ENCODE measurements at regions not wholly inside any gene's neighbourhood (a gene's known extent, or its start where the extent isn't known, plus 50 kb on each side); places are given as distances from the start of the nearest gene placed in this dataset.
A peak's percentile ranks its signal among the peaks of the same experiment; 100 is the strongest.

- TF ChIP-seq CTCF (IDR thresholded peaks at IDR 0.05; ENCODE audit: partially characterized antibody, unreplicated experiment), result no peak
- Mint-ChIP-seq H3K4me1 (ENCODE audit: low read depth, unreplicated experiment) (peaks cover 3% of the 10 kb centered on the region), H3K27me3 (ENCODE audit: unreplicated experiment) (no peaks in the 10 kb centered on the region), H3K36me3 (ENCODE audit: unreplicated experiment) (no peaks in the 10 kb centered on the region), H3K27ac (ENCODE audit: unreplicated experiment) (no peak overlapping the region), H3K4me3 (ENCODE audit: unreplicated experiment) (no peak overlapping the region), H3K9me3 (ENCODE audit: unreplicated experiment) (no peaks in the 10 kb centered on the region)
- DNase-seq, result no peak
Observed at GRCh38 chr14:97262336-97262735, 465.2 kb downstream of the VRK1 start.

- Mint-ChIP-seq H3K27ac (ENCODE audit: unreplicated experiment) (no peak overlapping the region), H3K4me1 (ENCODE audit: low read depth, unreplicated experiment) (peaks cover 7% of the 10 kb centered on the region), H3K9me3 (ENCODE audit: unreplicated experiment) (no peaks in the 10 kb centered on the region), H3K4me3 (ENCODE audit: unreplicated experiment) (no peak overlapping the region), H3K27me3 (ENCODE audit: unreplicated experiment) (no peaks in the 10 kb centered on the region), H3K36me3 (ENCODE audit: unreplicated experiment) (no peaks in the 10 kb centered on the region)
- no peak for DNase-seq
- no peak for TF ChIP-seq CTCF (IDR thresholded peaks at IDR 0.05; ENCODE audit: partially characterized antibody, unreplicated experiment)
Observed at GRCh38 chr14:97264516-97265230, 467.5 kb downstream of the VRK1 start.

GRCh38 chr14:97266653-97267052 lies 469.5 kb downstream of the VRK1 start:
- Mint-ChIP-seq H3K36me3 (ENCODE audit: unreplicated experiment) (no peaks in the 10 kb centered on the region), H3K4me3 (ENCODE audit: unreplicated experiment) (no peak overlapping the region), H3K27ac (ENCODE audit: unreplicated experiment) (peak overlapping the region; percentile 7), H3K9me3 (ENCODE audit: unreplicated experiment) (no peaks in the 10 kb centered on the region), H3K4me1 (ENCODE audit: low read depth, unreplicated experiment) (peaks cover 7% of the 10 kb centered on the region), H3K27me3 (ENCODE audit: unreplicated experiment) (peaks cover under 1% of the 10 kb centered on the region)
- DNase-seq, result no peak
- TF ChIP-seq CTCF (IDR thresholded peaks at IDR 0.05; ENCODE audit: partially characterized antibody, unreplicated experiment), result no peak

GRCh38 chr14:97267509-97267908 lies 470.3 kb downstream of the VRK1 start:
- DNase-seq, result no peak
- Mint-ChIP-seq H3K36me3 (ENCODE audit: unreplicated experiment) (no peaks in the 10 kb centered on the region), H3K4me1 (ENCODE audit: low read depth, unreplicated experiment) (peaks cover 7% of the 10 kb centered on the region), H3K27ac (ENCODE audit: unreplicated experiment) (no peak overlapping the region), H3K9me3 (ENCODE audit: unreplicated experiment) (no peaks in the 10 kb centered on the region), H3K4me3 (ENCODE audit: unreplicated experiment) (no peak overlapping the region), H3K27me3 (ENCODE audit: unreplicated experiment) (peaks cover 2% of the 10 kb centered on the region)
- TF ChIP-seq CTCF (IDR thresholded peaks at IDR 0.05; ENCODE audit: partially characterized antibody, unreplicated experiment), result no peak

- H3K9me3 Mint-ChIP-seq (ENCODE audit: unreplicated experiment), result no peaks in the 10 kb centered on the region
- no peak for DNase-seq
- H3K4me1 Mint-ChIP-seq (ENCODE audit: low read depth, unreplicated experiment), result peaks cover 7% of the 10 kb centered on the region
- H3K27me3 Mint-ChIP-seq (ENCODE audit: unreplicated experiment), result peaks cover 3% of the 10 kb centered on the region
- H3K36me3 Mint-ChIP-seq (ENCODE audit: unreplicated experiment), result no peaks in the 10 kb centered on the region
- TF ChIP-seq CTCF (IDR thresholded peaks at IDR 0.05; ENCODE audit: partially characterized antibody, unreplicated experiment), result no peak
- no peak overlapping the region for H3K27ac Mint-ChIP-seq (ENCODE audit: unreplicated experiment)
- no peak overlapping the region for H3K4me3 Mint-ChIP-seq (ENCODE audit: unreplicated experiment)
Observed at GRCh38 chr14:97268097-97268496, 470.9 kb downstream of the VRK1 start.
